Neuron (in vitro differentiated cells): ENCODE measurements at regions not wholly inside any gene's neighbourhood (a gene's known extent, or its start where the extent isn't known, plus 50 kb on each side); places are given as distances from the start of the nearest gene placed in this dataset.

Source experiments
- H2AFZ ChIP-seq: one replicate; pipeline ENCODE4 v1.6.1; 2013; ENCODE audit warnings: low read depth, mild to moderate bottlenecking, inconsistent platforms, low read length, moderate library complexity
- H3K27me3 ChIP-seq: one replicate; pipeline ENCODE4 v1.6.1; 2013; ENCODE audit warnings: low read length; ENCODE audit not compliant: insufficient read depth
- H3K36me3 ChIP-seq: one replicate; pipeline ENCODE4 v1.6.1; 2013; ENCODE audit warnings: low read length; ENCODE audit not compliant: insufficient read depth
- H3K4me1 ChIP-seq: one replicate; pipeline ENCODE4 v1.6.1; 2013; ENCODE audit warnings: low read length; ENCODE audit not compliant: insufficient read depth
- H3K4me3 ChIP-seq: 2 replicates; pipeline ENCODE4 v1.5.1; 2013; ENCODE audit warnings: mild to moderate bottlenecking, low read length, moderate library complexity
- H3K9me3 ChIP-seq: one replicate; pipeline ENCODE4 v1.6.1; 2013; ENCODE audit warnings: low read length

DNA sequence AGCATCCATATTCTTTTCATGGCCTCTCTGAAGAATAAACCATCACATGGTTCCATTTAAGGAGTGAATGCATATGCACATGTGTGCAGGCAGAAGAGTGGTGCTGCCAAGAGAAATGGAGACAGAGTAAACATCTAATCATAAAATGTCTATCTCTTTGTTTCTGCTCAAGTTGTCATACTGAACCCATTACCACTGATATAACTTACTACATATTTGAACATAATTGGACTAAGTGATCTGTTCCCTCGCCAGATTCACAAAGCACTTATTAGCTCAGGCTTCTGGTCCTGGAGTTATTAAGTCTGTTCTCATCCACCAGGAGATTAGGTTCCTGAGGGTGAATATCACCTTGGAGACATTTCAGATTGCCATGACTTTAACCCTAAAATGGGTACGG is 72.3 kb upstream of the XYLT1 start:
- no peaks in the 10 kb centered on the region for H3K36me3 ChIP-seq
- H3K9me3 ChIP-seq, result no peaks in the 10 kb centered on the region
- H3K27me3 ChIP-seq, result no peaks in the 10 kb centered on the region
- no peaks in the 10 kb centered on the region for H3K4me1 ChIP-seq
- H3K4me3 ChIP-seq, result no peak overlapping the region
- H2AFZ ChIP-seq, result no peak overlapping the region

DNA sequence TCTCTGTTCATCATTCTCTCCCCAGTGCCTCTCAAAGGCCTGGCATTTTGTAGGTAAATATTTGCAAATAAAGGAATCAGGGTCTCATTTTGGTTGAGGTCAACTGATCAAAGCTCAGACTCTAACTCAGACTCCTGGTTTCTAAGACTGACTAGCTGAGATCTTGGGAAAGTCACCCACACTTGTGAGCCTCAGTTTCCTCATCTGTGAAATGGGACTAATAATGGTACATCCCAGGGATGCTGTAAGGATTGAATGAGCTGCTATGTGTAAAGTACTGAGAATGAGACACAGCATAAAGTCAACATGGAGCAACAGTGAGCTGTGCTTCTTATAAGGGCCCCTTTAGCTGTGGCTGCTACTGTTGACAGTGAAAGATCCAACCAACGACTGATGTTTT is 70.6 kb upstream of the XYLT1 start:
- Histone ChIP-seq H3K4me3 (no peak overlapping the region), H3K4me1 (no peaks in the 10 kb centered on the region), H3K27me3 (no peaks in the 10 kb centered on the region), H3K36me3 (no peaks in the 10 kb centered on the region), H2AFZ (no peak overlapping the region), H3K9me3 (no peaks in the 10 kb centered on the region)

DNA sequence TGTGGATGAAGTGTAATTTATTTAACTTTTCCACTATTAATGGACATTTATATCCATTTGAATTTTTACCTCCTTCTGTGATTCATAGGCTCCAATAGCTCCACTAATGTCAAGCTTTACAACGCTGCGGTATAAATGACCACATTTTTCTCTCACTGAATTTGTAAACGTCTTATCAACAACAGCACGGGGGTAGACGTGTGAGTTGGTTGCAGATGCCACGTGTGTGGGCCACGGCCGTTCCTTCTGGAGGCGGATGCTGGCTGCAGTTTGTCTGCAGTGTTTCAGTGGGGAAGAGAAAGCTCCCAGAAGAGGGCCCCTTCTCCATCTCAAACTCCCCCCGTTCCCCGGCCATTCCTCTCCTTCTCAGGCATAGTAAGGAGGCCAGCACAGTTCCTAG is 68.2 kb upstream of the XYLT1 start:
- no peak overlapping the region for H2AFZ ChIP-seq
- no peak overlapping the region for H3K4me3 ChIP-seq
- H3K4me1 ChIP-seq, result no peaks in the 10 kb centered on the region
- no peaks in the 10 kb centered on the region for H3K9me3 ChIP-seq
- H3K27me3 ChIP-seq, result no peaks in the 10 kb centered on the region
- no peaks in the 10 kb centered on the region for H3K36me3 ChIP-seq

DNA sequence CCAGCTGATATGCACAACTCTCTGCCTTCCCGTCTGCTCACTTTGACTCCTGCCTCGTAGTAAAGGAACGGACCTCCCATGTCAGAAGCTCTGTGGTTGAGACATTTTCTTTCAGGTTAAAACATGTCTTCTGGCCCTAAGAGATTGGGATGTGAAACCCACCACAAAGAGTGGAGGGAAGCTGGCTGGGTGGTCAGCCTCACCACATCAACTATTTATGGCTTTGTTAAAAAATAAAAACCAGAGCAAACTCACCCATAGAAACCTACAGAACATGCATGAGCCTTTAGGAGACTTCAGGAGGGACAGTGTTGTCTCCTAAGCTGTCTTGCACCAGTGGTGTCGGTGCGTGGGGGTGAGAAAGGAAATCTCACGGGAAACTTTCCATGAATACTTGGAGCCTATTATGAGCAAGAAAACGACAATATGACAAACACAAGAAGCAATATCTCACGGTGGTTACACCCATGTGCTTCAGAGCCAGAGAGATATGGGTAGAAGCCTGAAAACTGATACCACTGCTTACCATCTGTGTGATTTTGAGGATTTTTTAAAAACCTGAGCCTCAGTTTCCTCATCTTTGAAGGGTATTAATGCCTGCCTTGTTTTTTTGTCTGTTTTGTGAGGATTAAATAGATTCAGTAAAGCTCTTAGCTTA is 61.7 kb upstream of the XYLT1 start:
- H3K4me1 ChIP-seq, result no peaks in the 10 kb centered on the region
- no peak overlapping the region for H3K4me3 ChIP-seq
- no peak overlapping the region for H2AFZ ChIP-seq
- no peaks in the 10 kb centered on the region for H3K27me3 ChIP-seq
- no peaks in the 10 kb centered on the region for H3K36me3 ChIP-seq
- no peaks in the 10 kb centered on the region for H3K9me3 ChIP-seq

DNA sequence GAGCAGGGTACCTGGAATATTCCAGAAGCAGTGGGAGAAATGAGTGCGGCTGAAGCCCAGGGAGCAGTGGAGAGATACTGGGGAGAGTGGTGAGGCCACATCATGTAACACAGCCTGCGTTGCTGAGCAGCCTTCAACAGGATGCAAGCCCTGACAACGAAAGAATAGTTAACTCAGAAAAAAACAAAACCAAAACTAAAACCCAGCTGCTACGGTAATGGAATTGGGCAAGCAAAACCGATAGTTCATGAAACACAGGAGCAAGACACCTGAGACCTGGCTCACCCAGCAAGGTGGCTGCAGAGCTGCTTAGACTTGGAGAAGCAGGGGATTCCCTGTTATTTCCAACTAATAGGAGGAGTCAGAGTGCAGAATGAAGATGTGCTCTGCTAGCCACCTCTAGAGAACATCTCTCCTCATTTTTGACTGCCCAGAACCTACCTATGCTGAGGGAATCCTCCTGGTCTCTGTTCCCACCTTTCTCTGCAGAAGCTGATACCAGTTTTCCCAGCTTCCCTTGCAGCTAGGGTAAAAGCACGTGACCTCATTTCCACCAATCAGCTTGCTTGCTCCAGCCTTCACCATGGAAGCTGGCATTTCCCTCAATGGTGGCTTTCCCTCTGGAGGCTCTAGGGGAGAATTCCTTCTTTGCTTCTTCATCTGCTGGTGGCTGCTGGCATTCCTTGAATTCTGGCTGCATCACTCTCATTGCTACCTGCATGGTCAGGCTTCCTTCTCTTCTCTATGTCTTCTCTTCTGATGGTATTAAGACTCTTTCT is 59.4 kb upstream of the XYLT1 start:
- Histone ChIP-seq H3K36me3 (no peaks in the 10 kb centered on the region), H3K27me3 (no peaks in the 10 kb centered on the region), H3K4me3 (no peak overlapping the region), H3K4me1 (no peaks in the 10 kb centered on the region), H3K9me3 (no peaks in the 10 kb centered on the region), H2AFZ (no peak overlapping the region)

DNA sequence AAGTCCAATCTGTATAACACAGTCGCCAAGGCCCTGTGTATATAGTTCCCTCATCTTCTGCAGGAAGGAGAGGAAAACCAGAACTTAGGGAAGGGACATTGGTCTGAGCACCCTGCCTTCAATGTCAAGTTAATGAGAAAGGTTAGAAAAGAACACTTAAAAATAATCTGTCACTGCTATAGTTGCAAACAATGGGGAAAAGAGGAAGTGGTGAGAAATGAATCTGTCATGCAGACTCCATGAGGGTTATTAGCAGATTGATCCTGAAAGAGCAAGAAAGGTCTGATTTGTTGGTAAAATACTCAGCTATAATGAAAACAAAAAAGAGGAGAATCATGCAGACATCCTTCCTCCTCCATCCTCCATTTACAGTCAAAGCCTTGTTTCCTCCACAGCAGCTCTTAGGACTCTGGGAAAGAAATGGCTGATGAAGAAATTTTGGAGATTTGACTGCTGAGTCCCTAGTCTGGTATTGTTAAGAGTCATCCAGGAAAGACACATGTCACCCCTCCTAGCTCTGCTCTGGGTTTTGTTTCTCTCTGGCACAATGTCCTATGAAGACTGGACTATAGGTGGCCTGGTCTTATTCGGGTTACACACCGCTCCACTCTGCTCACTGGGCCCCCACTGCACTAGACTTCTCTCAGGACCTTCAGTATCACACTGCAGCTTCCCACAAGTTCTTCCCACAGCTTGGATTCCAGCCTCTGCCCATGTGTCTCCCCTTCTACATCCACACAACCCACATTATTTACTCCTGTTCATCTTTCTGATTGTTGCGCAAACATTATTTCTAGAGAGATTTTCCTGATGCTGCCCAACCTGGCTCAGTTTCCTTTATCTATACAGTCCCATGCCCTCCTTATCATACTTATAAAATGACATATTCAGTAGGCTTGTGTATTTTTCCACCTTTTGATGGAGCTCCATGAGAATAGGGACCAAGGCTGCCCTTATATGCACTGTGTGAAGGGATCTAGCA is 56.5 kb upstream of the XYLT1 start:
- no peak overlapping the region for H2AFZ ChIP-seq

DNA sequence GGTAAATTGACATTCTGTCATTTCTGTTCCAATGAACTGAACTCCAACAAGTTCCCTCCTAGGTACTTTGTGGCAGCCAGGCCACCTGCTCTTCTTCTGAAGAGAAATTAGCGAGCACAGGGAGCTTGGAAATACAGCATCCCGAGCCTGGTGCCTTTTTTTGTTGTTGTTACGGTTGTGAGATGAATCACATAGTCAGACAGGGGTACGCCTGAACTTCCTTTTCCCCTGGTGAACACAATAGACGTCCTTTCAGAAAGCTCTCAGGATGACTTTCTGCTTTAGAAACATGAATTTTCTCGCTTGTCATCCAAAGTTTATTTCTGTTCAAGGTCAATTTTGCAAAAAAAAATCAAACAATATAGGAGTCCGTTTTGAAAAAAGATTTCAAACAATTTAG is 53.9 kb upstream of the XYLT1 start:
- Histone ChIP-seq H3K4me3 (no peak overlapping the region), H3K9me3 (no peaks in the 10 kb centered on the region), H3K4me1 (no peaks in the 10 kb centered on the region), H3K27me3 (peaks cover 7% of the 10 kb centered on the region), H2AFZ (no peak overlapping the region), H3K36me3 (no peaks in the 10 kb centered on the region)

More for the DNA sequence above, 56.5 kb upstream of the XYLT1 start:
- Histone ChIP-seq H3K9me3 (no peaks in the 10 kb centered on the region), H3K36me3 (no peaks in the 10 kb centered on the region), H3K4me3 (no peak overlapping the region), H3K4me1 (no peaks in the 10 kb centered on the region), H3K27me3 (no peaks in the 10 kb centered on the region)

DNA sequence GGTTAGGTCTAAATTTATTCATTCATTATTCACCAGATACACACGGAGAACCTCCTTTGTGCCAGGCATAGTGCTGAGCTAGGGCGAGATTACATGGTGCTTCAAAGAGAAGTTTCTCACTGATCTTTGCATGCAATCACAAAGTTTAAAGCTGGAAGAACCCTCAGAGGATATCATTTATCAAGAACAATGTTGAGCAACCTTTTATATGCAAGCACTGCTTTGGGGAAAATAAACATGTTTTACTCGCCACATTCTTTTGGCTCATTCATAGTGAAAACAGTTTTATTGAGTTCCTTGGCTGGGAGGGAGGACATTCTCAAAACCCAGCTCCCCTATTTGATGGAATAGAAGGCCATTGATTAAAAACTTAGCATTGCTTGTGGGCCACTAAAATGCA is 49.8 kb upstream of the XYLT1 start:
- Histone ChIP-seq H3K4me3 (no peak overlapping the region), H3K27me3 (peaks cover 7% of the 10 kb centered on the region), H3K9me3 (no peaks in the 10 kb centered on the region), H3K36me3 (no peaks in the 10 kb centered on the region), H3K4me1 (no peaks in the 10 kb centered on the region), H2AFZ (no peak overlapping the region)
